ENCODE measurements at regions not wholly inside any gene's neighbourhood (a gene's known extent, or its start where the extent isn't known, plus 50 kb on each side); places are given as distances from the start of the nearest gene placed in this dataset.
"Not testable (repeated sequence)": the region's sequence is repeated elsewhere in the genome, so short reads cannot be mapped to it uniquely, and the experiment has no call there.

DNA sequence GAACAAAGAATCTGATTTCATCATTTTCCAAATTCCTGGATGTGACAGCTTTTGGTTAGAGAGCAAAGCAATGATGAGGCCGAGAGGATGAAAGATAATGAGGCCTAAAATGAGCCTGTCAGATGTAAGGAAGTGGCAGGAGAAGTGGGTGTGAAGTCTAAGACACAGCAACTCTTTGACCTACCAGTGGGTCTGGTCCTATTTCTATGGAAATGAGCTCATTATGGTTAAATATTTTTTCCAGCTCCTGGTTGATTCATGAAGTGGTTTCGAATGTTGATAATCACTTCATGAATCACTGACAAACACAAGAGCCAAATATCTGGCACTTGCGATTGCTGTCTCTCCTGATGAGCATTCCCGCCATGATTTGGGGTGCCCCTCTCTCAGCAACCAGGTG lies 273.3 kb upstream of the CDH5 start:
- WGBS (ENCODE audit: insufficient coverage), result 94% methylated on average over 2 of the region's 4 CpGs
- Mint-ChIP-seq H3K27me3 (peaks cover 7 to 15% of the 10 kb centered on the region in 2 donors), H3K4me1 (no peaks in the 10 kb centered on the region), H3K36me3 (no peaks in the 10 kb centered on the region), H3K9me3 (no peaks in the 10 kb centered on the region), H3K27ac (no peak overlapping the region), H3K4me3 (no peak overlapping the region)
- ChIA-PET POLR2A (no interaction called here), CTCF (no interaction called here)
- DNase-seq (no peak), ATAC-seq (replicated peaks in 1 of 4) (no peak)
- Histone ChIP-seq H3K36me3 (ENCODE audit: control insufficient read depth in 2 of 2, extremely low read depth in 1 of 2, insufficient read depth in 1 of 2, low read length in 1 of 2) (no peaks in the 10 kb centered on the region), H3K9me3 (no peaks in the 10 kb centered on the region), H3K27me3 (replicated peaks in 1 of 2; ENCODE audit: control insufficient read depth in 2 of 2, extremely low read depth in 1 of 2, insufficient read depth in 2 of 2, low read length in 1 of 2) (peaks cover 0 to 3% of the 10 kb centered on the region in 2 experiments), H3K4me3 (ENCODE audit: control insufficient read depth in 1 of 2, extremely low read depth in 1 of 2, low read length in 1 of 2) (no peak overlapping the region), H3K4me1 (ENCODE audit: control insufficient read depth in 1 of 2, extremely low read depth in 1 of 2, insufficient read depth in 2 of 2, low read length in 2 of 2) (no peaks in the 10 kb centered on the region), H3K27ac (ENCODE audit: low read length) (no peak overlapping the region)

DNA sequence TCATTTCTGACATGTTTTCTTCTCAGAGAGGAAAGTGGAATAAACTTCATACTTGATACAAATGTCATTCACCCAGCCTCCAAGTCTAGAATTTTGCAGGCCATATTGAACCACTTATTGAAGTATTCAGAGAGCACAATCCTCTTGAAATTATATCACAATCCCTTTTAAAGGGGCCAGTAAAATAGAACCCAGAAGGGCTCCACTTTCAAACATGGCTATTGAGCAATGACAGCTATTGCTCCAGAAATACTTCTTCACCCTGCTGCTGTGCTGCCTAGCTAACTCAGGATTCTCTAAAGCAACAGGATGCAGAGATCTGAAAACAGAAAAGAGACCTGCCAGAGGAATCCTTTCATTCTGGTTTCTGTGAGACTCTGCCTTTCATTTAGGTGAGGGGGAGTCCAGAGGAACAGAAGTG lies 275.0 kb upstream of the CDH5 start:
- H3K4me3 Mint-ChIP-seq, result no peak overlapping the region
- H3K9me3 ChIP-seq, result no peaks in the 10 kb centered on the region
- POLR2A ChIA-PET, result no interaction called here

DNA sequence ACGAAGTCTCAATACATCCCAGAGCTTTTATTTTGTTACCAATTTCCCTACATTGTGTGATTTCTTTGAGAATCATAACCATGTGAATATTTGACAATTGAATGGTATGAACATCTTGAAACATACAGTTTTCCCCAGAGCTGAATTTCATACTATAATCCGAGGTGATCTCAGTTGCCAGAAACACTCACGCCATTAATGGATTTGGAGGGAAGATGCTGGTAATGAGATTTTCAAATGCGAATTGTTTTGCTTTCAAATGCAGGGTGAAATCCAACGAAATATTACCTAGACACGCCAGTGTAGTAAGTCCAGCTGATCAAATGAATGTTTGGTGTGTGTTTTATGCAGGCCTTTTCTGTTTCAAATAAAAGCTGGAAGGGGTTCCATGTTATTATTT lies 277.8 kb upstream of the CDH5 start:
- H3K4me3 ChIP-seq (ENCODE audit: control insufficient read depth in 1 of 2, extremely low read depth in 1 of 2, low read length in 1 of 2), result no peak overlapping the region
- POLR2A ChIA-PET, result no interaction called here
- no peaks in the 10 kb centered on the region for H3K36me3 Mint-ChIP-seq
- WGBS (ENCODE audit: insufficient coverage), result 88% methylated on average over 3 of the region's 6 CpGs
- no peaks in the 10 kb centered on the region for H3K36me3 ChIP-seq (ENCODE audit: control insufficient read depth in 2 of 2, extremely low read depth in 1 of 2, insufficient read depth in 1 of 2, low read length in 1 of 2)
- no peak for ATAC-seq (replicated peaks in 1 of 4)
- no peaks in the 10 kb centered on the region for H3K9me3 Mint-ChIP-seq
- CTCF ChIA-PET, result no interaction called here
- no peak for DNase-seq
- no peak overlapping the region for H3K4me3 Mint-ChIP-seq
- H3K27me3 Mint-ChIP-seq, result peaks cover 3 to 6% of the 10 kb centered on the region in 2 donors
- H3K27ac ChIP-seq (ENCODE audit: low read length), result no peak overlapping the region
- no peaks in the 10 kb centered on the region for H3K4me1 ChIP-seq (ENCODE audit: control insufficient read depth in 1 of 2, extremely low read depth in 1 of 2, insufficient read depth in 2 of 2, low read length in 2 of 2)
- no peaks in the 10 kb centered on the region for H3K4me1 Mint-ChIP-seq
- no peaks in the 10 kb centered on the region for H3K27me3 ChIP-seq (replicated peaks in 1 of 2; ENCODE audit: control insufficient read depth in 2 of 2, extremely low read depth in 1 of 2, insufficient read depth in 2 of 2, low read length in 1 of 2)
- H3K9me3 ChIP-seq, result no peaks in the 10 kb centered on the region
- H3K27ac Mint-ChIP-seq, result no peak overlapping the region

More for the DNA sequence above, 275.0 kb upstream of the CDH5 start:
- ATAC-seq (replicated peaks in 1 of 4) (no peak), DNase-seq (no peak)
- Histone ChIP-seq H3K27me3 (replicated peaks in 1 of 2; ENCODE audit: control insufficient read depth in 2 of 2, extremely low read depth in 1 of 2, insufficient read depth in 2 of 2, low read length in 1 of 2) (no peaks in the 10 kb centered on the region), H3K36me3 (ENCODE audit: control insufficient read depth in 2 of 2, extremely low read depth in 1 of 2, insufficient read depth in 1 of 2, low read length in 1 of 2) (no peaks in the 10 kb centered on the region), H3K27ac (ENCODE audit: low read length) (no peak overlapping the region), H3K4me1 (ENCODE audit: control insufficient read depth in 1 of 2, extremely low read depth in 1 of 2, insufficient read depth in 2 of 2, low read length in 2 of 2) (no peaks in the 10 kb centered on the region), H3K4me3 (ENCODE audit: control insufficient read depth in 1 of 2, extremely low read depth in 1 of 2, low read length in 1 of 2) (no peak overlapping the region)
- Mint-ChIP-seq H3K4me1 (no peaks in the 10 kb centered on the region), H3K36me3 (no peaks in the 10 kb centered on the region), H3K27me3 (peaks cover 3% of the 10 kb centered on the region in 2 donors), H3K9me3 (no peaks in the 10 kb centered on the region), H3K27ac (no peak overlapping the region)
- CTCF ChIA-PET, result no interaction called here

DNA sequence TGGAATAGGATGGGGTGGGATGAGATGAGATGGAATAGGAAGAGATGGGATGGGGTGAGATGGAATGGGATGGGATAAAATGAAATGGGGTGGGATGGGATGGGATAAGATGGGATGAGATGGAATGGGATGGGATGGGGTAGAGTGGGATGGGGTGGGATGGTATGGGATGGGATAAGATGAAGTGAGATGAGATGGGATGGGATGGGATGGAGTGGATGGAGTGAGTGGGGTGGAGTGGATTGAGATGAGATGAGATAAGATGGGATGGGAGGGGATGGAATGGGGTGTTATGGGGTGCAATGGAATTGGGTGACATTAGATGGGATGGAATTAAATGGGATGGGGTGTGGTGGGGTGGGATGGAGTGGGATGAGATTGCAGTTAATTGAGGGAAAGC lies 279.2 kb upstream of the CDH5 start:
- ATAC-seq (replicated peaks in 1 of 4), result no peak
- ChIA-PET CTCF (no interaction called here), POLR2A (no interaction called here)
- no peaks in the 10 kb centered on the region for H3K36me3 ChIP-seq (ENCODE audit: control insufficient read depth in 2 of 2, extremely low read depth in 1 of 2, insufficient read depth in 1 of 2, low read length in 1 of 2)
- Mint-ChIP-seq H3K4me1 (no peaks in the 10 kb centered on the region), H3K4me3 (no peak overlapping the region), H3K9me3 (no peaks in the 10 kb centered on the region), H3K36me3 (no peaks in the 10 kb centered on the region), H3K27me3 (peaks cover 3 to 6% of the 10 kb centered on the region in 2 donors), H3K27ac (no peak overlapping the region)
- no peaks in the 10 kb centered on the region for H3K9me3 ChIP-seq
- DNase-seq, result no peak
- no peaks in the 10 kb centered on the region for H3K4me1 ChIP-seq (ENCODE audit: control insufficient read depth in 1 of 2, extremely low read depth in 1 of 2, insufficient read depth in 2 of 2, low read length in 2 of 2)
- no peak overlapping the region for H3K27ac ChIP-seq (ENCODE audit: low read length)
- no peaks in the 10 kb centered on the region for H3K27me3 ChIP-seq (replicated peaks in 1 of 2; ENCODE audit: control insufficient read depth in 2 of 2, extremely low read depth in 1 of 2, insufficient read depth in 2 of 2, low read length in 1 of 2)
- no peak overlapping the region for H3K4me3 ChIP-seq (ENCODE audit: control insufficient read depth in 1 of 2, extremely low read depth in 1 of 2, low read length in 1 of 2)

DNA sequence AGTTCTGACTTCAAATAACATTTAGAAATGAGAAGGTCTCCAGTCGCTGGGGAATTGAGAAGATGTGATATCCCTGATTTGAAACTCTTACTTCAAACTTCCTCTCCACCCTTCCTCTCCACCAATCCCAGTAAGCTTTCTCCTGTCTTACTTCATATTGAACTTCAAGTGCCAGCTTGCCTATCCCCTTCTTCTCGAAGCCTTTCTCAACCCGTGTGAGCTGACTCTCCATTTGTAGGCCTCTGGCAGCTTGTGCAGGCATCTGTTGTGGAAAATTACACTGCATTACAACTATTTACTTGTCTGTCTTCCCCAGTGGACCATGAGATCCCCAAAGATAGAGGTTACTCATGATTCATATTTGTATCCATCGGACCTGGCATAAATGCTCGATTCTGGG lies 280.8 kb upstream of the CDH5 start:
- Mint-ChIP-seq H3K36me3 (no peaks in the 10 kb centered on the region), H3K27ac (no peak overlapping the region), H3K4me3 (no peak overlapping the region), H3K27me3 (peaks cover 0 to 3% of the 10 kb centered on the region in 2 donors), H3K4me1 (no peaks in the 10 kb centered on the region), H3K9me3 (no peaks in the 10 kb centered on the region)
- Histone ChIP-seq H3K4me1 (ENCODE audit: control insufficient read depth in 1 of 2, extremely low read depth in 1 of 2, insufficient read depth in 2 of 2, low read length in 2 of 2) (no peaks in the 10 kb centered on the region), H3K27me3 (replicated peaks in 1 of 2; ENCODE audit: control insufficient read depth in 2 of 2, extremely low read depth in 1 of 2, insufficient read depth in 2 of 2, low read length in 1 of 2) (no peaks in the 10 kb centered on the region), H3K27ac (ENCODE audit: low read length) (no peak overlapping the region), H3K9me3 (no peaks in the 10 kb centered on the region), H3K4me3 (ENCODE audit: control insufficient read depth in 1 of 2, extremely low read depth in 1 of 2, low read length in 1 of 2) (no peak overlapping the region), H3K36me3 (ENCODE audit: control insufficient read depth in 2 of 2, extremely low read depth in 1 of 2, insufficient read depth in 1 of 2, low read length in 1 of 2) (no peaks in the 10 kb centered on the region)
- ChIA-PET CTCF (no interaction called here), POLR2A (no interaction called here)
- WGBS (ENCODE audit: insufficient coverage), result 96% methylated on average over 3 of the region's 5 CpGs
- no peak for ATAC-seq (replicated peaks in 1 of 4)
- DNase-seq, result no peak

DNA sequence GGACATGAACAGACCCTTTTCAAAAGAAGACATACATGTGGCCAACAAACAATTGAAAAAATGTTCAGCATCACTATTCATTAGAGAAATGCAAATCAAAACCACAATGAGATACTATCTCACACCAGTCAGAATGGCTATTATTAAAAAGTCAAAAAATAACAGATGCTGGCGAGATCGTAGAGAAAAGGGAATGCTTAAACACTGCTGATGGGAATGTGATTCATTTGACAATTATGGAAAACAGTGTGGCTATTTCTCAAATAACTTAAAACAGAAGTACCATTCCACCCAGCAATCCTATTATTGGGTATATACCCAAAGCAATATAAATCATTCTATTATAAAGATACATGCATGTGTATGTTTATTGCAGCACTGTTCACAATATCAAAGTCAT lies 281.8 kb upstream of the CDH5 start:
- WGBS (ENCODE audit: insufficient coverage), result no CpG with 5 or more reads among the region's 2 CpGs
- H3K9me3 Mint-ChIP-seq; CTCF ChIA-PET; H3K27ac ChIP-seq (ENCODE audit: low read length); POLR2A ChIA-PET; H3K4me3 ChIP-seq (ENCODE audit: control insufficient read depth in 1 of 2, extremely low read depth in 1 of 2, low read length in 1 of 2); ATAC-seq (replicated peaks in 1 of 4); H3K27me3 ChIP-seq (replicated peaks in 1 of 2; ENCODE audit: control insufficient read depth in 2 of 2, extremely low read depth in 1 of 2, insufficient read depth in 2 of 2, low read length in 1 of 2); H3K27me3 Mint-ChIP-seq; H3K36me3 ChIP-seq (ENCODE audit: control insufficient read depth in 2 of 2, extremely low read depth in 1 of 2, insufficient read depth in 1 of 2, low read length in 1 of 2); H3K4me1 Mint-ChIP-seq; H3K4me1 ChIP-seq (ENCODE audit: control insufficient read depth in 1 of 2, extremely low read depth in 1 of 2, insufficient read depth in 2 of 2, low read length in 2 of 2); H3K36me3 Mint-ChIP-seq; H3K9me3 ChIP-seq; H3K4me3 Mint-ChIP-seq; DNase-seq; H3K27ac Mint-ChIP-seq: not testable (repeated sequence)

DNA sequence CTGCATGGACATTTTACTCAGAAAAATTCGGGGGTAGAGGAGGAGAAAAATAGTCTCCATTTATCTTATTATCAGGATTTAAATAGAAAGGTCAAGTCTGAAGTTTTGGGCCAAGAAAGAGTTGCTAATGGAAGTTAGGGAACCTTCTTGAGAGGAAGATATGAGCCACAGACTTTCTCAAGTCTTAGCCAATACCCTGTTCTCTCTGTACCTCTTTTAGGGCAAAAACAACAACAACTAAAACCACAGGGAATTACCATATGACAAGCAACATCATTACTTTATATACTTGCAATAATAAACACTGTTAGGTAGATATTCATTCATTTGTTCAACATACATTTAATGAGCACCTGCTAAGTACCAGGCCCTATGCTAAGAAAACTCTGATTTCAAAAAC lies 282.2 kb upstream of the CDH5 start:
- ATAC-seq (replicated peaks in 1 of 4), result no peak
- no peaks in the 10 kb centered on the region for H3K36me3 Mint-ChIP-seq
- no peak for DNase-seq
- H3K27ac Mint-ChIP-seq, result no peak overlapping the region
- H3K4me3 Mint-ChIP-seq, result no peak overlapping the region
- H3K4me1 Mint-ChIP-seq, result no peaks in the 10 kb centered on the region
- Histone ChIP-seq H3K27me3 (replicated peaks in 1 of 2; ENCODE audit: control insufficient read depth in 2 of 2, extremely low read depth in 1 of 2, insufficient read depth in 2 of 2, low read length in 1 of 2) (no peaks in the 10 kb centered on the region), H3K4me1 (ENCODE audit: control insufficient read depth in 1 of 2, extremely low read depth in 1 of 2, insufficient read depth in 2 of 2, low read length in 2 of 2) (no peaks in the 10 kb centered on the region), H3K36me3 (ENCODE audit: control insufficient read depth in 2 of 2, extremely low read depth in 1 of 2, insufficient read depth in 1 of 2, low read length in 1 of 2) (no peaks in the 10 kb centered on the region), H3K9me3 (no peaks in the 10 kb centered on the region), H3K4me3 (ENCODE audit: control insufficient read depth in 1 of 2, extremely low read depth in 1 of 2, low read length in 1 of 2) (no peak overlapping the region), H3K27ac (ENCODE audit: low read length) (no peak overlapping the region)
- no CpG with 5 or more reads among the region's 1 CpG for WGBS (ENCODE audit: insufficient coverage)
- H3K27me3 Mint-ChIP-seq, result peaks cover 4 to 9% of the 10 kb centered on the region in 2 donors
- ChIA-PET POLR2A (no interaction called here), CTCF (no interaction called here)
- no peaks in the 10 kb centered on the region for H3K9me3 Mint-ChIP-seq

All from T-cell (primary cell).